Fibroblast of mammary gland (primary cell): ENCODE measurements at regions not wholly inside any gene's neighbourhood (a gene's known extent, or its start where the extent isn't known, plus 50 kb on each side); places are given as distances from the start of the nearest gene placed in this dataset.

Experiments used
- DNase-seq: peaks from one replicate; pipeline ENCODE4 v3.0.0-alpha.2; 2010; ENCODE audit warnings: low read depth
- H3K4me3 ChIP-seq: 2 replicates; pipeline ENCODE4 v1.5.1; 2011; ENCODE audit warnings: low read depth, mild to moderate bottlenecking, low read length, moderate library complexity; ENCODE audit not compliant: control insufficient read depth
- TF ChIP-seq, protein P1 (sequence below): conservative IDR thresholded peaks from 2 replicates; pipeline ENCODE4 v1.5.1; 2011; ENCODE audit warnings: low read depth, low read length, inconsistent platforms; ENCODE audit not compliant: control insufficient read depth, insufficient read depth

DNA sequence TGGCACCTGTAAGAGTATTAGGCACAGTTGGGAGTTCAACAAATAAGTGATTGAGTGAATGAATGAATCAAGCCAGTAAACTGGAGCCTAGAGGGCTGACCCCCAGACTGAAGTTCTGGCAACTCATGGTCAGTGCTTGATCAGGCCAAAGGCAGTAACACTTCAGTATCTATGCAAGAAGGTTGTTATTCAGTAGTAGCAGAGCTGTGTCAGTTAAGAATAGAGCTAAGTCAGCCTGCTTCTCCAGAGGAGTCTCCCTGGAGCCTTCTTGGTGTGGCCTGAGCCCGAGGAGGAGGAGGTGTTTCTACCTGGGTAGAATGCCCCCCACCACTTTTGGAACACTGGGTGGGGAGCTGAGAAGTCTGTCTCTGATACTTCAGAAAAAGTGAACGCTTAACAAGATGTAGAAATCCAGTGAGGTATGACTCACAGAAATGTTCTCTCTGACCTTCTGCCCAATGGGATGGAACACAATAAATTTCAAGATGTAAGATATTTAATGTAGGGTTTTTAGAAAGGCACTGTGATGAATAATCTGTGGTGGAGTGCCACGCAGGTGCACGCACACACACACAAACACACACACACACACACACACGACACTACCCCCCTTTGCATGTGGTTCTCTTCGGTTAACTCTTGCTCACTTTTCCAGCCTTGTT is 219.9 kb downstream of the HIPK3 start:
- TF ChIP-seq, protein P1, sequence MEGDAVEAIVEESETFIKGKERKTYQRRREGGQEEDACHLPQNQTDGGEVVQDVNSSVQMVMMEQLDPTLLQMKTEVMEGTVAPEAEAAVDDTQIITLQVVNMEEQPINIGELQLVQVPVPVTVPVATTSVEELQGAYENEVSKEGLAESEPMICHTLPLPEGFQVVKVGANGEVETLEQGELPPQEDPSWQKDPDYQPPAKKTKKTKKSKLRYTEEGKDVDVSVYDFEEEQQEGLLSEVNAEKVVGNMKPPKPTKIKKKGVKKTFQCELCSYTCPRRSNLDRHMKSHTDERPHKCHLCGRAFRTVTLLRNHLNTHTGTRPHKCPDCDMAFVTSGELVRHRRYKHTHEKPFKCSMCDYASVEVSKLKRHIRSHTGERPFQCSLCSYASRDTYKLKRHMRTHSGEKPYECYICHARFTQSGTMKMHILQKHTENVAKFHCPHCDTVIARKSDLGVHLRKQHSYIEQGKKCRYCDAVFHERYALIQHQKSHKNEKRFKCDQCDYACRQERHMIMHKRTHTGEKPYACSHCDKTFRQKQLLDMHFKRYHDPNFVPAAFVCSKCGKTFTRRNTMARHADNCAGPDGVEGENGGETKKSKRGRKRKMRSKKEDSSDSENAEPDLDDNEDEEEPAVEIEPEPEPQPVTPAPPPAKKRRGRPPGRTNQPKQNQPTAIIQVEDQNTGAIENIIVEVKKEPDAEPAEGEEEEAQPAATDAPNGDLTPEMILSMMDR, result no peak
- peak; percentile 68 for DNase-seq
- H3K4me3 ChIP-seq, result no peak overlapping the region

DNA sequence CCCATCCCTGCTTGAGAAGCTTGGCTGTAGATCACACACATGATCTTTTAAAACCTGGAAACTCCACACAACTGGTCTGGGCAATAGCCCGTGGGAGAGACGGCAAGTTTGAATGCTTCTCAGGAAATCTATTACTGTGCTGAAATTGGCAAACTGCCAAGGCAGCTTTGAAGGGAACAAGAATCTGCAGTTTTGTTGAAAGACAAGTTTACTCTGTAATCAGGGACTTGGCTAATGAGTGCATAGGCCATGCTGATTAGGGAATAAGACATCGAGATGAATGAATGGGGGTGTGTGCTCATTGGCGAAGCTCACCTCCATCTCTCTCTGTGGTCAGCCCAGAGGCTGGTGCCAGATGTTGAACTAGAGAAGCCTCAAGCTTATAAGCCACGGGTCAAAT is 218.8 kb downstream of the HIPK3 start:
- TF ChIP-seq, protein P1, result no peak
- no peak overlapping the region for H3K4me3 ChIP-seq
- DNase-seq, result peak; percentile 80

DNA sequence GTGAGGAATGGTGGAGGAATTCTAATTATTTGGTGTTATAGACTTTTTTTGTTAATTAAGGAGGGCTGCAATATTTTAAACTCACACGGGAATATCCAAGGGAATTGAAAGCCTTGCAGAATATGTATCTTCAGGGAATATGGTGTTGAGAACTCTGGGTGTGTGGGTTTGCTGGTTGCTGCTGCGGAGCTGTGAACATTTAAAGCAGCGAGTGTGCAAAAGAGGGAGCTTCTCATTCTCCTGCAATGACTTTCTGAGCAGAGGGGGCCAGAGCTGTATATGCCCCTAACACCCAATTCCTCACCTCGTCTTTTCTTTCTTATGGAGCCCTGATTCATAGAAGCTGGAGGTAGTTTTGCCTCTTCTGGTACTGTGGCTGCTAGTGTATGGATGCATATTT is 217.7 kb downstream of the HIPK3 start:
- no peak overlapping the region for H3K4me3 ChIP-seq
- TF ChIP-seq, protein P1, result no peak
- no peak for DNase-seq

DNA sequence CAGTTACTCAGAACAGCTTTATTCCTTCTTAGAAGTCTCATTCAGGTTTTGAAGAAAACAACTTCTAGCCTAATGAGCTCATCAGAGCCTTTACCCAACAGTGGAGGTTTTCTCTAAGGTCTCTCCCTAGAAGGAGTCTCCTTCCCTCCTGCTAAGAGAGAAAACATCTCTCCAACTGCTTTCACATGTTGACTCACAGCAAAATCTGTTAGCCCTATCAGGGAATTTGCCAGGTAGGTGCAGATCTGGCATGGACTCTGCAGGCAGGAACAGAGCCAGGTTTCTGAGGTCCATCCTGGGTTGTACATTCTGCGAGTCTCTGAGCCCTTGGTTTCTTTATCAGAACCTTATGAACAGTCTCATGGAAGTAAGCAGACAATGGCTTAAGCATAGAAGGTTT is 214.4 kb downstream of the HIPK3 start:
- H3K4me3 ChIP-seq, result no peak overlapping the region
- TF ChIP-seq, protein P1, result no peak
- DNase-seq, result no peak

DNA sequence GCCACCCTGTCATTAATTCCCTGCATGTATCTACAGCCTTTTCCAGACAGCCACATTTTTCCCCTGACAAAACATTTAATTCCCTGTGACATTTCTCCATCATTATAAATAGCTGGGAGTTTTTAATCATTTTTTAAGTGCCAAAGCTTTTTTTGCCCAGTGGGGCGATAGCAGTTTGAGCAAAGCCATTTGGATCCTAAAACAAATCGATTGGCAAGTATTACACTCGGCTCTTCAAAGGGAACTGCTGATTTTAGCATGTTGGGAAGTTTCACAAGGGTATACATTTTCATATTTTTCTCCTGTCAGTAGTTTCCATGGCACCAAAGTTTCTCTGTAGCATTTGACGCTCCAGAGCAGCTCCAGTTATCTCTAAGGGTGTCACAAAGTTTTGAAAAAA is 210.8 kb downstream of the HIPK3 start:
- no peak overlapping the region for H3K4me3 ChIP-seq
- DNase-seq, result no peak
- TF ChIP-seq, protein P1, result no peak

DNA sequence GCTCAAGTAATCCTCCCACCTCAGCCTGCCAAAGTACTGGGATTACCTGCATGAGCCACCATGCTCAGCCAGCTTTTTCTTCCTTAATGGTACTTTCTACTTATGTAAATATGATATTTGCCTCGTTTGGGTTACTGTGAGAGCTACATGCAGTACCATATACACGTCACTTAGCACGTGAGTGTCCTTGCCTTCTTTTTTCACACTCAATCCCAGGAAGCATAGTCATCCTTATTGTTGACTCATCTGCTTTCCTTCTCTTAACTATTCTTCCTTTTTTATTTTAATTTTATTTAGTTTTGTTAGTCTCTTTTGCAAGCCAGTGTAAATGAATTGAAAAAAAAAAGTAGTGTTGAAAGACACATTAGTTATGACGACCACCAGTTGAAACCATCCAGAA is 205.9 kb downstream of the HIPK3 start:
- peak; percentile 68 for DNase-seq
- TF ChIP-seq, protein P1, result no peak
- H3K4me3 ChIP-seq, result no peak overlapping the region
